OCI-LY1 (cell line): ENCODE measurements at regions not wholly inside any gene's neighbourhood (a gene's known extent, or its start where the extent isn't known, plus 50 kb on each side); places are given as distances from the start of the nearest gene placed in this dataset.

Experiments used
- EZH2 ChIP-seq: fragments of 200-600 bp; sonication (generic), shearing (Covaris generic); IDR thresholded peaks from 2 replicates; pipeline ENCODE4 v1.8.0; 2017; ENCODE audit warnings: borderline replicate concordance, mixed run types, mild to moderate bottlenecking, antibody characterized with exemption, low read length, moderate library complexity, mixed read lengths
- TF ChIP-seq, protein P1 (sequence below): fragments of 200-600 bp; sonication (generic), shearing (Covaris generic); IDR thresholded peaks from 2 replicates; pipeline ENCODE4 v1.5.1; 2017; ENCODE audit warnings: mild to moderate bottlenecking, antibody characterized with exemption, low read length, moderate library complexity, mixed read lengths

DNA sequence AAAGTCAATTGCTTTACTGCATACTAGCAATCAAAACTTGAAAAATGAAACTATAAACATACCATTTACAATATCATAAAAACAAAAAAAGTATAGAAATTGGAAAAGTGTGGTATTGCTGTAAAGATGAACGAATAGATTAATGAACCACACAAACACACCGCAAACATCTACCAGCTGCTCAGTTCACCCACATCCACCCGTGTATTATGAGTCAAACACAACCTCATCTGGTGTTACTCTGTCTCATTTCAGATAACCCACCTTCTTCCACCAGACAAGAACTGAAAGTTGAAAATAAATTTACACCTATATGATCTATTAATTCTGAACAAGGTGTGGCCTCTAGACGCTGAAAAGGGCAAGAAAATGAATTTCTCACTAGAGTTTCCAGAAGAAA lies 53.3 kb downstream of the BLID start:
- TF ChIP-seq, protein P1, sequence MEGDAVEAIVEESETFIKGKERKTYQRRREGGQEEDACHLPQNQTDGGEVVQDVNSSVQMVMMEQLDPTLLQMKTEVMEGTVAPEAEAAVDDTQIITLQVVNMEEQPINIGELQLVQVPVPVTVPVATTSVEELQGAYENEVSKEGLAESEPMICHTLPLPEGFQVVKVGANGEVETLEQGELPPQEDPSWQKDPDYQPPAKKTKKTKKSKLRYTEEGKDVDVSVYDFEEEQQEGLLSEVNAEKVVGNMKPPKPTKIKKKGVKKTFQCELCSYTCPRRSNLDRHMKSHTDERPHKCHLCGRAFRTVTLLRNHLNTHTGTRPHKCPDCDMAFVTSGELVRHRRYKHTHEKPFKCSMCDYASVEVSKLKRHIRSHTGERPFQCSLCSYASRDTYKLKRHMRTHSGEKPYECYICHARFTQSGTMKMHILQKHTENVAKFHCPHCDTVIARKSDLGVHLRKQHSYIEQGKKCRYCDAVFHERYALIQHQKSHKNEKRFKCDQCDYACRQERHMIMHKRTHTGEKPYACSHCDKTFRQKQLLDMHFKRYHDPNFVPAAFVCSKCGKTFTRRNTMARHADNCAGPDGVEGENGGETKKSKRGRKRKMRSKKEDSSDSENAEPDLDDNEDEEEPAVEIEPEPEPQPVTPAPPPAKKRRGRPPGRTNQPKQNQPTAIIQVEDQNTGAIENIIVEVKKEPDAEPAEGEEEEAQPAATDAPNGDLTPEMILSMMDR = no peak
- no peak for TF ChIP-seq EZH2
